NCI-H146 (cell line): ENCODE measurements at regions not wholly inside any gene's neighbourhood (a gene's known extent, or its start where the extent isn't known, plus 50 kb on each side); places are given as distances from the start of the nearest gene placed in this dataset.
"Not testable (repeated sequence)": the region's sequence is repeated elsewhere in the genome, so short reads cannot be mapped to it uniquely, and the experiment has no call there.

Experiments used
- DNase-seq: peaks from one replicate; lab custom pipeline; 2025; lab: John Stamatoyannopoulos, UW

- no peak for DNase-seq
Measured at GRCh38 chr10:31124852-31125251, 93.2 kb upstream of the ZNF438 start.

DNA sequence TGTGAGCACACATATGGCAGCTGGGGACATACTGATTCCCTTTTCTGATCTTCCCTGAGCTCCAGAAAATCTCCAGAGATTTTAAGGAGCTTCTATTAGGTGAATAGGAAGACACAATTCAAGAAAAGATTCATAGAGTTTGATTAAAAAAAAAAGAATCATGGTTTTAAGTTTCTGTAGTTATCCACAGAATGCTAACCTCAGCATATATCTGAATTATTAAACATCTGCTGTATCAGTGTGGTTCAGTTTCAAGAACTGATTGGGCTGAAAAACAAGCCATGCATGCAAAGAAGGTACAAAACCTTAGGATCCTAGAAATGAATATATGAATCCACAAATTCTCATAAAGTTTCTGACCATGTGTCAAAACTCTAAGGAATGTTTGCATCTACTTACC is 94.1 kb upstream of the ZNF438 start:
- no peak for DNase-seq

GRCh38 chr10:31126593-31126992 is 94.9 kb upstream of the ZNF438 start:
- DNase-seq = no peak

DNA sequence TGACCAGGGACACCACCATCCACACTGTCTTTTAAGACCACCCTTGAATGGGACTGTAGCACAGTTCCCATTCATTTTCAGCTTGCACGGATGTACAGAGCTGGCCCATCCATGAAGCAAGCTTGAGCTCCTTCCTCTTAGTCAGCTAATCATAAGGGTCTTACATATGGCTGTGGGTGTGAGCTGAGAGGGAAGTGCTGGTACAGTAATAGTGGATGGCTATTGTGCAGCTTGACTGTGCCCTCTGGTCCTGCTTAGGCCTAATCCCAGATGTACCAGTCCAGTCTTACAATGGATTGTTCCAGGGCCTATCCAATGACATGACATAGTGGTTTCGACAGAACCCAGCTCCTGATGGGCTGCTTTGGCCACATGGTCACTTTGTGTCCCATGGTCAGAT is 96.9 kb upstream of the ZNF438 start:
- no peak for DNase-seq

DNA sequence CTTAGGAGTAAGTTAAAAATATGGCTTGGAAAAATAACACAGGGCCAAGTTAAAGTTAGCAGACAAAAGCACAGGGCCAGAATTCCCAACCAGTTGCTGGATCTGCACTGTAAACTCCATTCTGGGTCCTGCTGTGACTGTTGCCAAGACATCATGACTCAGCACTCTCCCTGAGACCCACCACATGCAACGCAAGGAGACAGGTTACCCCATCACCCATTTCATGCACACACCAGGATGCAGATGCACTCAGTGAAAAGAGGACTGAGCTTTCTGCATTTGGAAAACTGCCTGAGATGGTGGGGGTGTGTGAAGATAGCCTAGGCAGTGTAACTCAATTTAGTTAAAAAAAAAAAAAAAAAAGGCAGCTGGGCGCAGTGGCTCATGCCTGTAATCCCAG is 97.6 kb upstream of the ZNF438 start:
- DNase-seq = no peak

- no peak for DNase-seq
Measured at GRCh38 chr10:31129880-31130405, 98.3 kb upstream of the ZNF438 start.

DNA sequence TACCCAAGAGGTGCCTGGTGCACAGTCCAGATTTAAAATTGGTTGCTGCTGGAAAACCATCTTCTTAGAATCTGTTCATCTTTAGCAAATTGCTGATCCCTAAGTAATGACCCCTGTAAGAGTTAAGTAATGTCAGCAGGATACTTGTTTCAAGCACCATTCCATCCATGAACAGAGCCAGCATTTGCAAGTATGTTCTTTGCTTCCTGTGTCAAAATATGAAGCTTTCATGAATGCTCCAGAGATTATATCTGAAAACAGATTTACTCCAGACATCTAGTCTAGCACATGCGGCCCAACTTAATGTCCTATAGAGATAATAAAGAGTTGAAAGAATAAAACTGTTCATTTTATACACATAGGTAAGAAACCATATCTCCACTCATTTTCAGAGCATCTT is 98.7 kb upstream of the ZNF438 start:
- no peak for DNase-seq

DNA sequence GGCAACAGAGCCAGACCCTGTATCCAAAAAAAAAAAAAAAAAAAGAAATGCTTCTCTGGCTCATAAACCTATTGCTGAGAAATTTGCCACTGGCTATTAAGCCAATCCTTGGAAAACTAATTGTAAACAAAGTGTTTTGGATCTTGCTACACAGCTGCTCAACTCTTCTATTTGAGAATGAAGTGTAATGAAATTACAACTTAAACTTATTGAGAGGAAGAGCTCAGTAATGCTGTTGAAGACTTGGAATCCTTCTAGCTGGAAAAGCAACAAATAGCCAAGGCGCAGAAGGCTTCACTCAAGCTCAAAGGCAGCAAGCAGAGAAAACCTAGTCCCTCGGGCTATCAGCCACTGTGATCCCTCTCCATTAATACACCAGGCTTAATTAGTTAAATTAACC is 99.6 kb upstream of the ZNF438 start:
- no peak for DNase-seq

GRCh38 chr10:31132681-31133244 is 101.1 kb upstream of the ZNF438 start:
- DNase-seq = no peak

GRCh38 chr10:31133251-31133791 is 101.7 kb upstream of the ZNF438 start:
- DNase-seq = no peak

- peak; percentile 65 for DNase-seq
Measured at GRCh38 chr10:31133792-31134310, 102.2 kb upstream of the ZNF438 start.

DNA sequence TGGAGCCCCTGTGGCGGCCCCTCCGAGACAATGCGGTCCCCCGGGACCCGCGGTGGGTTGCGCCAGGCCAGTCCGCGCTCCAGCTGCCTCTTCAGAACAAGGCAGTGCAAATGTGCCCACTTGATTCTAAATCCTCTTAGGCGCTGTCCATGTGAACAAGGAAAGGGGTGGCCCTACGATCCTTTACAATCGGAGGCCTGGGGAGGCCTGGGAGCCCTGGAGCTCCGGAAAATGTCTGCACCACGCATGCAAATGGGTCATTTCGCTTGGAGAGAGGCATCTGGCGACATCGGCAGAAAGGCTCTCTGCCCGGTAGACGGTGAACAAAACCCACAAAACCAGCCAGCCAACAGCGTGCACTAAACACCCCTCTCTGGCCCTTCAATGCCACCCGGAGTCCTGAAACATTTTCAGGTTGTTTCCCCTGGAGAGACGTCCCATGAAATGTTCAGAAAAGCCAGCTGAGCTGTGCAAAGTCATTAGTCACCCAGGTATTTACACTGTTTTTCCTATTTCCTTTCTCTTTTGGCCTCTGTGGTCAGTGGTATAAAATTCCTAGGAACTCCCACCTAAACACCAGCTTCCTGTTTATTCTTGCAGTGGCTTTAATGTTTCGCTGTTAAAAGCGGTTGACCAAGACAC is 102.8 kb upstream of the ZNF438 start:
- peak; percentile 44 for DNase-seq

- DNase-seq = no peak
Measured at GRCh38 chr10:31135171-31135570, 103.5 kb upstream of the ZNF438 start.

GRCh38 chr10:31135791-31136190 is 104.1 kb upstream of the ZNF438 start:
- not testable (repeated sequence) for DNase-seq

DNA sequence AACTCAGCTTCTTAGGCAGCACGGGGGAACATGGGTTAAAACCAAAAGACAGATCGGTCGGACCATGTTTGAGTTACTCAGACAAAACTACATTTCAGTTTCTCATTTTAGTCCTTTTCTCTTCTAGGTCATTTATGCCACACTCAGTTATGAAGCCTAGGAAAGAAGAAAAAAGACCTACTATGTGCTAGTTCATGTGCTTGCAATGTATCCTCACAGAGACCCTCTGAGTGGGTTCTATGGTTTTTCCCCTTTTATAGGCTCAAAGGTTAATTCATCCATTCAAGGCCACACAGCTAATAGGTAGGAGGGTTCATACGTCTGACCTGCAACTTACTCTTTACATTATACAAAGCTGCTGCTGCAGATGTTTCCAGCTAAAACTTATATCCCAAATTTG is 104.7 kb upstream of the ZNF438 start:
- no peak for DNase-seq

DNA sequence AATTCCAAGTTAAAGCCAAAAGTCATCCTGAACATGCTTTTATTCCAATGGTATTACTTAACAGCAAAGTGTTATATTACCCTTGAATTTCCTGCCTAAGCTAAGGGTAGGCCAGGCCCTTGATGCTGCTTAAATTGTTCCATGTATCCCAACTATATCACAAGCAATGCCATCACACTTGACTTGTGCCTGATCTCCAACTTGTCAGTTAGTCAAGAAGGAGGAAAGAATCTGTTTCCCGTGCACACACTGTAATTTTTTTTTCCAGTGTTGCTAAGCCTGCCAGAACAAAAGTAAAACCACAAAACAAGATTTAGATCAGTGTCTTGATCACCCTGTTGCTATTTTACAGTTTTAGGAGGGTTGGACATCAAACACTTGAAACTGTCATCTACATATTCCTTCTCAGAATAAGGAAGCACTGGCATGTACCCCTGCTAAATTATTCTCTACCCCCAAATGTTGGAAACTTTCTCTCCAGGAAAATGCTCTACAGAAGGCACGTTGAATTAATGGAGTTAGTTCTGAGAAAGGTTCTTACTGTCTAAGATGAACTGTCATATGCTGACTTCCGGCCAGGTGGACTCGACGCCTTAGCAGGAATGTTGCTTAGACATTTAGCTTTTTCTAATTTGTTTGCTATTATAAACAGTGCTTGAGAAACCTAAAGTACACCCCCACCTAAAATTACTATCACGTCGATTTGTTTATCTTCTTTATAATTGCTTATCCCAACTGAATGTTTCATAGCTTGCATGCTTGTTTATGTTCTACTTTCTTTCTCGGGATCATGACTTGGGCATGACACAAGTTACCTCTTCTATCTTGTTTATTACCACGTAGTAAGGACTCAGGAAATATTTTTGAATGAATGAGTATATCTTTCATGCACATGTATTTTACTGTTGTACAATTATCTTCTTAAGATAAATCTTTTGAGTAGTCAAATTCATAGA is 105.5 kb upstream of the ZNF438 start:
- no peak for DNase-seq

DNA sequence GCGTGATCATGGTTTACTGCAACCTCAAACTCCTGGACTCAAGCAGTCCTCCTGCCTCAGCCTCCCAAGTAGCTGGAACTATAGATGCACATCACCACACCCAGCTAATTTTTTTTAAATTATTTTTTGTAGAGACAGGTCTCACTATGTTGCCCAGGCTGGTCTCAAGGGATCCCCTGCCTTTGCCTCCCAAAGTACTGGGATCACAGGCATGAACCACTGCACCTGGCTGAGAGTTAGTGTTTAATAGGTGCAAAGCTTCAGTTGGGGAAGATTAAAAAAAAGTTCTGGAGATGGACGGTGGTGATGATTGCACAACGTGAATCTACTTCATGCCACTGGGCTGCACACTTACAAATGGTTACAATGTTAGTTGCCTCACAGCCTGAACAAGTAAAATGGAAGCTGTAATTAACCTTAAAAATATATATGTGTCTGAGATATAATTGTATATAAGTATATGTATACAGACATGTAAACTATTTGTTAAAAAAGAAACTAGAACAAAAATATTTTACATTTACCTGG is 106.4 kb upstream of the ZNF438 start:
- DNase-seq = no peak

DNA sequence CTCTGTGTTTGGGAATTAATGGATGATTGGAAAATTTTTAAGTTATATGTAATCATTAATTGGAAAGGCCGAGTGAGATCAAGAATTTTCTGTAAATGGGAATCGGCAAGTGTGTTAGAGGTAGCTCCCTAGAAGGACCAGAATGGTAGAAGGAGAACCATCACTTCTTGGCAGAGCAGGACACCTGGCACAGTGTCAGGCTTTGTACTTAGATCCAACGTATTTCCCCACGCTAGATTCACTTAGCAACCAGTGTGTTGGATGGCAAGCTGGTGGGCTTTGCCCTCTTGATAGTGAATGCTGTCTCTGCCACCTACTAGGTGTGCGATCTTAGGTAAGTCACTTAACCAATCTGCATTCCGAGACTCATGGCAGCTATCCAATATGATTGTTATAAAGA is 107.8 kb upstream of the ZNF438 start:
- no peak for DNase-seq

- DNase-seq = no peak
Measured at GRCh38 chr10:31140716-31141115, 109.1 kb upstream of the ZNF438 start.

DNA sequence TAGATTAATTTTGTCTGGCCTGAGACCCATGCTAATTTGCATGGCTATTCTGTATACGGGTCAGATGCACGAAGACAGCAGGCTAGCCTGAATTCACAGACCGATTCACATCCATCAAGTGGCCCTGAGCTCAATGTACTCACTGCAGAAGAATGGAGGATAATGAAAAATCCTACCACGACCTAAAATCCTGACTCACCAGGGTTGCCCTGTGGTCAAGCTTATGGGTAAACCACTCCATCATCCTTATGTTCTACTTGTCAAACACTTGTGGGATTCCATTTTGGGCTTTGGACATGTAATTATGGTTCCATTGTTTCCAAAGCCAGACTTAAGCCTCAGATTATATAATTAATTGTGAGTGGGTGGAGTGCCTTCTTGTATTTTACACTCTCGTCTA is 110.4 kb upstream of the ZNF438 start:
- no peak for DNase-seq

GRCh38 chr10:31143331-31143935 is 111.8 kb upstream of the ZNF438 start:
- DNase-seq = no peak

DNA sequence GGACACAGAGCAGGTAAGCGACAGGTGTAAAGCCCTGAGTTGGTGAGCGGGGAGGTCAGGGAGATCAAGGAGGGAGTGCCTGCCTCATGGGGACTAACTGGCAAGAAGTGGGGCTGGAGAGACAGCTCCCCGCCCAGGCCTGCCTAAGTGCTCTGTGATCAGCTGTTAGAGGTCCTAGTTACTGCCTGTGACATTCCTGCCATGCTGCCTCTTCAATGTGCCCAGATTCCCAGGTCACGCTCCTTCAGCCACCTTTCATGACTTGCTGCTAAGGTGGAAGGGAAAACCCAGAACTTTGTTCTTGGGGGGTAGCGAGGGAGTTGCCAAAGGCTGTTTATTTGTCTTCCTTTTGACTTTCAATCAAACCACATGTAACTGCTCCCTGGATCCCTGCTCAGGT is 114.3 kb upstream of the ZNF438 start:
- no peak for DNase-seq
